ENCODE measurements at regions not wholly inside any gene's neighbourhood (a gene's known extent, or its start where the extent isn't known, plus 50 kb on each side); places are given as distances from the start of the nearest gene placed in this dataset.
"Not testable (repeated sequence)": the region's sequence is repeated elsewhere in the genome, so short reads cannot be mapped to it uniquely, and the experiment has no call there.

DNA sequence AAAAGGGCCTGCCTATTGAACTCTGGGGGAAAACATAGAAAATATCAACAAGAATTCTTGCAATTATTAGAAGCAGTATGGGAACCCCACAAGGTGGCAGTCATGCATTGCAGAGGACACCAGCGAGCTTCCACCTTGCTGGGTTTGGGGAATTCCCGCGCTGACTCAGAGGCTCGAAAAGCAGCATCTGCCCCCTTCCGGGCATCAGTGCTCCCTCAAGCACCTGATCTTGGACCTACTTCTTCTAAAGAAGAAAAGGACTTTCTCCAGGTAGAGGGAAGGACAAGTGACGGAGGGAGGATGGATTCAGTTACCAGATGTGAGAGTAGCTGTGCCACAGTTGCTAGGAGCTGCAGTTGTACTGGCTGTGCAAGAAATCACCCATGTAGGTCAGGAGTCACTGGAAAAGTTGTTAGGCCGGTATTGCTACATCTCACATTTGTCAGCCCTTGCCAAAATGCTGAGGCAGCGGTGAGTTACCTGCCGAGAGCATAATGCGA, 415.7 kb downstream of the DIRAS2 start:
- peak; percentile 40 to 46 for DNase-seq (ENCODE audit: low read depth in 2 of 2)

DNA sequence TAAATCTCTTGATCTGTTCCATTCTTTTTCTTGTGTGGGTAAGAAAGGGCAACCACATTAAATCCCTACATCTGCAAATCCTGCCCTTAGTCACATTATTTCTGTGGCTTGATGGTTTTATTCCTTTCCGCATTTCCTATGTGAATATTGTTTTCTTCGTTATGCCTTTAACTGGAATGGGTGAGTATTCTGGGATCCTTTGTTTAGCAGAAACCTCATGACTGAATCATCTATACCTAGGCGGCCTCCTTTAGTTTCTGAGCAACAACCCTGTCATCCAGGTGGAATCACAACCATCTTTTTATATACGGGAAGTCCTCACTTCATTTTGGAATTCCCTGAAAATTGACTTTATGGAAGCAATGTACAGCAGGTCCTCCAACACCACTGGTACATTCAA, 409.5 kb downstream of the DIRAS2 start:
- DNase-seq (ENCODE audit: low read depth in 2 of 2), result not testable (repeated sequence)

DNA sequence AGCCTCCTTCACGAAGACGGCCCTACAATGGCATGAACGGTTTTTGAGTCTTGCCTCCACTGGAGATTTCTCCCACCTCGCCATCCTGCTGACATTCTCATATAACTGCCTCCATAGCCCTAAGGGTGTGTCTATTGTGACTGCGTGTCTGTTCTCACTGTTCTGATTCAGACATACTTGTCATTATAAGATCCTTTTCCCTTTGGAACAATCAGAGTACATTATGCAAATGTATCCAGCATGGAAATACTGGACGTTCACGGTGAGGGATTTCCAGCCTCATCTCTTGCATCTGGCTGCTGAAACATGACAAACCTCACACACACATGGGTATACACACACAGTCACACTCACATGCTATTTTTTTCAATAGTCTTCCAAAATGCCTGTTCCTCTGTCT, 402.1 kb downstream of the DIRAS2 start:
- DNase-seq (ENCODE audit: low read depth in 2 of 2), result no peak

DNA sequence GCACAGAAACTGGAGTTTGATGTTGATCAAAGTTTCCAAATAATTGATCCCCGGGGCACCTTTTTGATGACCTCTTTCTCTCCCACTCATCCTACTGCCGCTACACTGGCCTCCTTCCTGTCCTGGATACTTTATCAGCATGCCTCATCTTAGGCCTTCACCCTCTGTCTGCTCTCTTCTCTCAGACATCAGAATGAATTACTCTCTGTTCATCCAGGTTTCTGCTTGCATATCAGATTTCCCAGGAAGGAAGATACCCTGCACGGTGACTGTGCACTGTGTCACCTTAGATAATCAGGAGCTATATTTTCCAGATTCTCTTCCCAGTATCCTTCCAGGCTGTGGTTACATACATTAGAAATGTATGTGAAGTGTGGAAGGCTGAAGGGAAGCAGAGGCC, 397.0 kb downstream of the DIRAS2 start:
- no peak for DNase-seq (ENCODE audit: low read depth in 2 of 2)

DNA sequence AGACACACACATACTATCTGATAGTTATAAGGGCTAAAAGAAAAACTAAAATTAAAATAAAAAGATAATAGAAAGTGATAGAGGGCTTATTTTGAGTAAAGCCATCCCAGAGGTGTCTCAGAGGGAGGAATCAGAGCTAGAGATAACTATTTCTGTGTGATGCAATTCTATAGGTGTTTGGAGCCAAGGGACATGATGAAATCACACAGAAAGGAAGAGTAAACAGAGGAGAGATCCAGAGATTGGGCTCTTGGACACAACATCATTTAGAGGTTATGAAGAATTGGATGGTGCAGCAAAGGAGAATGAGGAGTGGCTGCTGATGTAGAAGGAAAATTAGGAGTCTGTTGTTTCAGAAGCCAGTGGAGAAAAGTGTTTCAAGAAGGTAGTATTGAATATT, 393.5 kb downstream of the DIRAS2 start:
- DNase-seq (ENCODE audit: low read depth in 2 of 2), result no peak

DNA sequence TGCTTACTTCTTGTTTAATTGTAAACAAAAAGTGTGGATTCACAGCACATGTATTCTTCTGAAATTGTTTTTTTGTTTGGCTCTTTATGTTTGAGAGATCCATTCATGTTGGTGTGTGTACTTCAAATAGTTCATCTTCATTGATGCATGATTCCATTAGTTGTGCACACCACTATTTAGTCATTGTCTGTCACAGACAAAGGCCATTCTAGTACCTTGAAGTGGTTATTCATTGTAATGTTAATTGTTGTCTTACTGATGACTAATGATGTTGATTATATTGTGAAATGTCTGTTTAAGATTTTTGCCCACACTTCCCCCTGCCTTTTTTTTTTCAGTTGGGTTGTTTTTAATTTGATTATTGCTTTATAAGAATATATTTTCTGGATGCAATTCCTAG, 391.3 kb downstream of the DIRAS2 start:
- DNase-seq (ENCODE audit: low read depth in 2 of 2), result no peak

DNA sequence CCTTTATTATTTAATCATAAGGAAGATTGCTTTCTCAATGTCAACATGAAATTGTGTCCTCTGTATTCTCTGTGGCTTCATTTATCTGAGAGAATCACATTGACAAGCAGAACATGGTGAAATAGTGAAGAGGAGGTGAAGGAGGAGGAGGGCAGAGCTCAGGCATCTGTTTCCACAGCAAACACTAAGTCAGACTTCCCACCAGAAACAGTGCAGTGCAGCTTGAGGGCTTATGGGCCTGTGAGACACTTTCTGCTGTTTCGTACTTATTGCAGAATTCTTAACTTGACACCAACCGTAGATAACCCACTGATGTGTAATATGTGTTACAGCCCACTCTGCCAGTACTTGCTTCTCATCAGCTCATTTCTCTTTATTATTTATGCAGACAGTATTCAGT, 386.3 kb downstream of the DIRAS2 start:
- DNase-seq (ENCODE audit: low read depth in 2 of 2), result no peak

DNA sequence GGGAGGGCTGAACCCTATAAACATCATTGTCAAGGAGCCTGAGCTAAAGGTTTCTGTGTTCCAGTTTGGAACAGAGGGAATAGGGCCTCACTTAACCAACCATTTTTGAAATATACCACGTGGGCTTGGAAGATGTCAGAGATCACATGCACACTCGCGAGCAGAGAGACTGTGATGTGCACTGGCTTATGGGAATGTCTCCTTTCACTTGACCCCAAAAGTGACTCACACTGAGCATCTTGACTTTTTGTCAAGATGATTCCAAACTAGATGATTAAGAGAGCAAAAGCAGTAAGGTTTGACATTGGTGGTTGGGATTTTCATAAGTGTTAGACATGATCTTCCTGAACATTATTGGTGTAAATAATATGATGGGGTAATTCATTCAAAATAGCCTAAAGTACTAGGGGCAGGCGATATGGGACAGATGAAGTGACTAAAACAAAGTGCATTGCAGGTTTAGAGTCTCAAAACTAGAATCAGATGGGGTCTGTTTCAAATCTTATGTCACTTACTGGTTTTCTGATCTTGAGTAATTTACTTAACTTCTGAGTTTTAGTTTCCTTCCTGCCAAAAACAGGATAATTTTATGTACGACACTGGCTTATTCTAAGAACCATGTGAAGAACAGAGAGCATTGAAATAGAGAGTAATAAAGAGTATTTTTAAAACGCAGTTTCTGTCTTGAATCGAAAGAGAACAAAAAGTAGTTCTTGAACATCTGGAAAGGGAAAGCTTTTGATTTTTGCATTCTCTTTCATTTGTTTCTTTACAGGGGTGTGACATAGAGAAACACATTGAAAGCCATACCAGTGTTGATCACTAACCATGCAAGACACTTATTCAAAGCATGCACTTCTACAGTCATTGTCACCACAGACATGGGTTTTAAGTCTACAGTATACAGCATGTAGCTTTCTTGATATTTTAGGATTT, 383.0 kb downstream of the DIRAS2 start:
- DNase-seq (ENCODE audit: low read depth in 2 of 2), result no peak

DNA sequence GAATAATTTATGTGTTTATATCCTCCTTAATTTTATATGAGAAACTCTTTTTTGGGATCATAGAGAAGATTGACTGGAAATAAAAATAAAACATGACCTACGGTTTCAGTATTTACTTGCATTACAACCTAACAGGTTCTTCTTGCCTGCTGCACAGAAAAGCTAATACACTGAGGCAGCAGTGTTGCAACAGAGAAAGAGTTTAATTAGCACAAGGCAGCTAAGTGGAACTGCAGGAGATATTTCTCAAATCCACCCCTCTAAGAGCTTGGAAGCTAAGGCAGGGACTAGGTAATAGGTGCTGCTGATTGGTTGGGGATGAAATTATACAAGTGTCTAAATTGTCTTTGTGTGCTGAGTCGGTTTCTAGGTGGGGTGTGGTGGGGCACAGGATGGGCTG, 380.9 kb downstream of the DIRAS2 start:
- no peak for DNase-seq (ENCODE audit: low read depth in 2 of 2)

DNA sequence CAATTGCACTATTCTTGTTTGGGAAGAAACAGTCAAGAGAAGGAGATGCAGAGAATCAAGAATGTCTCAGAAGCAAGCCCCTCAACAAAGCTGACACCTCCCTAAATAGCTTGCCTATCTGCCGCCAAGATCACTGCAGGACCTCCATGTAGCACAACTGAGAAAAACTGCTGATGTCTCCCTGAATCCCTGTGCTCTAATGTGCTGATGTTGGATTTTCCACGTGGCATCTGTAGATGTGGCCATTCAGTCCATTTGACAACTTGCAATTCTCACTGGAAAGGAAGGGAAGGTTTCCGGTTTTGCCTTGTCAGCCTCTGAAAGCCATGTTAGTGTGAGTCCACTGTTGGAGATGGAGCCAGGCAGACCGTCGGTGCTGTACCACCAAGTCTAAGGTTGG, 374.0 kb downstream of the DIRAS2 start:
- no peak for DNase-seq (ENCODE audit: low read depth in 2 of 2)

DNA sequence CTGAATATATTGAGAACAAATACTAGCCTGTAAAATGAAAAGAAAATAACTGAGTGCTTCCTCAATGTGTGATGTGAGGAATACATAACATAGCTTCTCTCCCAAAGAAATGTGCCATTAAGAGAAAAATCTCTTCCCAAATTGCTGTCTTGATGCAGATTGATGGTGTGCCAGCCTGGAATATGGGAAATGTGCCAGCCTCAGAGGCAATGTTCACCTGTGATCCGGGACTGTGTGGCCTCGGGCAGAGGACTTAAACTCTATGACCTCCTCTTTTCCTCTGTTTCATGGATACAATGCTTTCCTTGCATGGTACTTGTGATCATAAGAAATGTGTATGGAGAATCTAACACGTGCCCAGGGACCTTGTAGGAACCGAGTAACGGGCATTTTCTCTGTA, 370.9 kb downstream of the DIRAS2 start:
- DNase-seq (ENCODE audit: low read depth in 2 of 2), result no peak

DNA sequence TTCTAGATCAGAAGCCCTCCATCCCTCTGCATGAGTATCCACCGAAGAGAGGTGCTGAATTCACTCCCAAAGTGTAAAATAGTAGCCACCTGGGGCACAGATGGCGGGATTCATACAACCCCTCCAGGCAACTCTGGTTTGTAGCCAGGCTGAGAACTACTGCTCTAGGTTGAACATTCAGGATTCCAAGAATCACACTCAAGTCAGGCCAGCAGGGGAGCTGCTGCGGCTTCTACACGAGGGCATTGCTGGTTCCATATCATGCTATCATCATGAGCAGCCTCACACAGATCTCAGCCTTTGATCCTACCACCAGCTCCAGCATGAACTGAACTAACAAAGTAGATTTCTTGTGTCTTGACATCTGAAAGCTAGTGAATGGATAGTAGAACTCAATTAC, 367.9 kb downstream of the DIRAS2 start:
- no peak for DNase-seq (ENCODE audit: low read depth in 2 of 2)

DNA sequence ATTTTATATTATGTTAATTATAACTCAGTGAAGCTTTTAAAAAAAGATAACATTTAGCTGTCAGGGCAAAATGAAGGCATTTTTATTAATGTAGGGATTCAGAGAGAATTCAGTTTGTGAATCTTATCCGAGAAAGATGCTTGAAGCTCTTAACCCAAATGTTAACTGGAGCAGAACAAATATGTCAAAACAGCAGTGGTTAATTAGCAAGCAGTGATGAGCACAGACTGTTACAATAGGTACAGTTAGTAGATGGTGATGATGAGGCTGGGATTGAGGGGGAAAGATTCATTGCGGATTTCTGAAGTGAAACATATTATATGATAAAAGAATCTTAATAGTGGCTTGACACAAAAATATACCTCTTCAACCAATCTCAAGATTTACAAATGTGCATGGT, 356.7 kb downstream of the DIRAS2 start:
- no peak for DNase-seq (ENCODE audit: low read depth in 2 of 2)

DNA sequence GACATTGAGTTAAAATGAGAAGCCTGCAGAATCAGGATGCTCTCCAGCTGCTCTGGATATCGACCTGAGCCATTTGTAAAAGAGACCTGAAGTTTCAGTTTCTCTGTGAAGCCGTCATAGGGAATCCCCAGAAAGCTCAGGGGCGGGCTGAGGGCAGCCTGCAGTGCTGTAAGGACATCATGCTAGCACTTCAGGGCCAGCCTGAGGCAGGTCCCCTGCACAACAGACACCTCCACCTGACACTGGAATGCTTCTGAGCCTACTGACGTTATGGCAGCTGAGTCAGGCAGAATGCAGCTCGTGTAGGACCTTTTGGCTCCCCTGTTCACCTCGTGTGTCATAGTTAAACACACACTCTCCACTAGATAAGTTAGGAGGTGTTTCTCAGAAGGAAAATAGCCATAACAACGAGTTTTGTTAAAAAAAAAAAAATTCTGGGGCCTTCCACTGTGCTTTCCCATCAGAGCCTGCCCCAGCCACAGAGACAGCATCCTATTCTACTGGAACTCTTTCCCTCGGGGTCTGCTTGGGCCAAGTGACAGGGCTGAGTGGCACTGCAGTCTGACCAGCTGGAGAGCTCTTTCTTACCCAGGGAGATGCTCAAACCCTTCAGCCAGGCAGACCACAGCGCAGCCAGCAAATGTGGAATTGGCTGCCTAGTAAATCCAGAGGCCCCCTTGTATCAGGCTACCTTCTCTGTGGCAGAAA, 354.9 kb downstream of the DIRAS2 start:
- DNase-seq (ENCODE audit: low read depth in 2 of 2), result peak in 1 of 2 donors; percentile 2

DNA sequence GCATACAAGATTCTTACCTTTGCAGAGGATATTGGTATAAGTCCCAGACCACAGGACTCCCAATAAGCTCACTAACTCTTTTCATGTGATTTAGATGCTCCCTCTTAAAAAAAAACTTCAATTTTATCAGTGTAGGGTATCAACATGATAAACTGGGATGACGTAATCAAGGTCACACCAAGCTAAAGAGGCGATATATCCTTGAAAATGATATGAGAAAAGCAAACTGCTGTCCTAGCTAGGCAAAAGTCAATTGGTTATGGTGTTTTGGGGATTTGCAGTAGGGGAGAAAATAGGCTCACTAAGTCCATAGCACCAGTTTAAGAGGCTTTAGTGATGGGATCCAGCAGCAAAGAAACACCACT, 354.4 kb downstream of the DIRAS2 start:
- no peak for DNase-seq (ENCODE audit: low read depth in 2 of 2)

DNA sequence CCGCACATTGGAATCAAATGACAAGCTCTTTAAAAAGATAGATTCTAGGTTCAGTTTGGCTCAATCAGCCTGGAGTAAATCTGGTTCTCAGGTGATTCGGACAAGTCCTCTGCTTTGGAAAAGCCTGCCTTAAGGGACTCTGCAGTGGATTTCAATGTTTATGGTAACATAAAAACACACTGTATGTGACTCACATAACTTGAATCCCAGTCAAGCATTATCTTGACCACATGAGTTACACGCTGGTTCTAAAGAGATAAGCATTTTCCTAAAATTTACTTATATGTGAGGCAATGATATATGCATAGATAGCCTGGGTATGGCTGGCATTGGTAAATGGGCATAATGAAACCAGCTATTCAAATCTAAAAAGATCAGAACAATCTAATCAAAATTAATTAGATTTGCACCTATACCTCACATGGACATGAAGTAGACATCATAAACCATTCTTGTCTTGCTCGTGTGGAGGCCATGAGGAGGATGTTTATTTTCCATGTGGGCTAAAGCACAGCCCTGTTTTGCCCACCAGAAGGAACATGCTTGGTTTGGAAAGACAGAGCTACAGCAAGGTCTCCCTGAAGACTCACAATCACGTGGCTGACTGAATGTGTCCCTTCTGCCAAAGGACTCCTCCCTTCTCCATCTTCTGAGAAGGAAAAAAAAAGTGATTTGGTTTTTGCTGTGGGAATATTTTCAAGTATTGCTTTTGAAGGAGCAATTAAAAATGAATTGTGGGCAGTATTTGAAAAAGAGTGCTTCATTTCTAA, 351.7 kb downstream of the DIRAS2 start:
- no peak for DNase-seq (ENCODE audit: low read depth in 2 of 2)

DNA sequence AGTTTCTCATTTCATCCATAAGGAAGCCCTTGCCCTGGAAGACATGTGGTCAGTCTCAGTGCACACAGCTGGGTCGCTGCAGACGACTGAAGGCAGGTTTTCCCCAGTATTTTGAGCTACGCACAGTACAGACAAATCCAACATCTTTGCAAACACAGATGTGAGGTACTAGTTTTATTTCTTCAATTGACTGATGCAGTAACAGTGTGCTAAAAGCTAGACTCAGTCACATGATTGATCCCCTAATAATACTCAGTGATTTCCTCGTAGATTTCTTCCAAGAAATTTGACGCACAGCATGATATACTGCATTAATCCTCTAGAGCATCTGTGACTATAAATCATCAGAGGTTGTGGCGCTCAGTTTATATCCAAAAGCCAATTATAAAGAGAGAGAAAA, 346.1 kb downstream of the DIRAS2 start:
- DNase-seq (ENCODE audit: low read depth in 2 of 2), result no peak

DNA sequence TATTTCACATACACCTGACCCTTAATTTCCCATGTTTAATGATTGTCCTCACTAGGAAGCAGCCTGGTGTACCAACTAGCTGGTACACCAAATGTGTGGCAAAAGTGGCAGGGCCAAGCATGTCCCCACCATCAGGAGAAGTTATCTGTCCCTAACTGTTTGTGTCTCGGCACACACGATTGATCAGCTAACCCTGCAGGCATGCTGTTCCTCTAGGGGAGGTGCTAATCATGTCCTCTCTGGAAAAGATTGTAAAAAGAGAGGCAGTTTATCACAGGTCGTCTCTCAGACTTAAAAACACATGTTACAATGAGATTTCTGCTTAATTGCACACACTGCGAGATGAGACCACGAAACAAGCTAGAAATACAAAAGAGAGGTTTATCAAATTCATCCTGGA, 342.7 kb downstream of the DIRAS2 start:
- DNase-seq (ENCODE audit: low read depth in 2 of 2), result no peak

DNA sequence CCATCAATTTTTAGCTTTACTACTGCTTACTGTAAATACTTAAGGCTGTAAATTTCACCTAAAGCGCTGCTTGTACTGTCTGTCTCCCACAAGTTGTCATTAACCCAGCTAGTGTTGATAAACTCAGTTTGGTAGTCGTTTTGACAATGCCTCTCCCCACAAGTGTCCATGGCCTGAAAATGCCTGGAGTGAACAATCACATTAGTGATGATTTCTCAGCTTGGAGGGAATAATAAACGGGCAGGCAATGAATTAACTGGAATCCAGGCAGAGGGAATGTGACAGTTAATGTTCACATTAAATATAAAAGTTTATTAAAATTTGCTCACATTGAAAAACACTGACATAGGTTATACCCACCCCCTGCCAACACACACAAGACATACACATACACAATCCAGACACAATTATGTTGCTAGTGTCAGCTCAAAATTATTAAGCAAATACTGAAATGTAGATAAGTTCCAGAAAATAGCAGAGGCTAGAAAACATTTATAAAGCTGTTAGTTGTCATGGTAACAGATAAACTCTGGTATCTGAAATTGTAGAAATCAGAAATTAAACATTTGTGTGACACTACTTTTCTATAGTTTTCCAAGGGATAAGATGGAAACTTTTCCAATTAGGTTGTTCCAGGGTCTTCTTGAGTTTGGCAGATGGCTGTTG, 341.9 kb downstream of the DIRAS2 start:
- DNase-seq (ENCODE audit: low read depth in 2 of 2), result no peak

DNA sequence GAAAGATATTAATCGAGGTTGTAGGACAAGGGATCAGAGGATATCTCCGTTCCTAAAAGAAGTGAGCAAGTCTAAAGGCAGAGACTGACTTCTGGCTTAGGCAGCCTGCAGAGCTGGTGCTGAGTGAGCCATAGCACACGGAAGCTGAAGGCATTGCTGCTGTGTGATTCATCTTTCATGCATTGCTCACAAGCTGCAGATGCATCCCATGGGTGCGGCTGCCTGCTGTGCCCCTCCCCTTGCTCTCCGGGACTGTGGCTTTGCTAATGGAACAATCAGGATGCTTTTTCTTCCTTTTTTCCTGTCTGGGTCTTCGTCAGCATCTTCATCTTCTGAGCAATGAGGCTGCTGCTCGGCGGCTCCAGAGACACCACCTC, 341.4 kb downstream of the DIRAS2 start:
- DNase-seq (ENCODE audit: low read depth in 2 of 2), result no peak

DNA sequence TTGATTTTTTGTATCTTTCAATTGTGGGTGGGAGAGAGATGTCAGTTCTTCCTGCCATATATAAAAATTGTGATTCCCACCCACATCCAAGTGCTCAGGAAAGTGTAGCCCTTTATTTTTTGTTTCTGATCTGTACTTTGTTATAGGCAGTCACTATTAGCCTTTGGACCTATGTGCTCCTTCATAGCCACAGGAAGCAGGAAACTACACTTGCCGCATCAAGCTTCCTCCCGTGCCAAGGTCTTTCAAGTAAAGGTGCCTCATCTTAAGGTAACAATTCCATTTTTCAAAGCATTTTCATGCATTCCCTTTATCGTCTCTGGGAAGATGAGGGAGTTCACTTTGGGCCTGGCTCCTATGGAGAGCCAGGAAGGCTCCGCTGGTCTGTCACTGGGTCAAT, 339.0 kb downstream of the DIRAS2 start:
- no peak for DNase-seq (ENCODE audit: low read depth in 2 of 2)

DNA sequence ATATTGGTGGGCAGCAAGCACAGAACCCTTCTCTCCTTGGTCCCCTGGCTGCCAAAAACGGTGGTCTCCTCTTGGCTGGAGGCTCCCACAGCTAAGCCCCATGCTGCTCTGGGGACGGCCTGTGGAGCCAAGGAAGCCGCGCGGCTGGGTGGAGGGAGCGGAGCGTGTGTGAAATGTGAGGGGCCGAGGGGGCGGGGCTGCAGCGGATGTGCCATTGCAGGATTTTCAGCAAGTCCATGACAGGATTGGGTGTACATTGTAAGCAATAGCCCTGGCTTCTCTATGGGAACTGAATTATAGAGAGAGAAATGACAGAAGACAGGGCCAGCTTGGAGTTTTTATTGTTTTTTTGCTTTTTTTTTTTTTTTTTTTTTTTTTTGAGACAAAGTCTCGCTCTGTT, 336.5 kb downstream of the DIRAS2 start:
- DNase-seq (ENCODE audit: low read depth in 2 of 2), result no peak
